Panc1 (cell line): ENCODE measurements at regions not wholly inside any gene's neighbourhood (a gene's known extent, or its start where the extent isn't known, plus 50 kb on each side); places are given as distances from the start of the nearest gene placed in this dataset.

ENCODE experiments used
- ATAC-seq: fragments of 200-7000 bp; cut with Tn5 transposase; 2 replicates; pipeline ENCODE4 v1.9.1; 2020; ENCODE audit warnings: mild to moderate bottlenecking, moderate library complexity
- BruUV-seq: library from RNA; stranded (reverse); fragments of 400-500 nt; replicated peaks from 2 replicates; lab custom pipeline; 2021; lab: Mats Ljungman, UMichigan
- CTCF ChIA-PET: fragments of 300-600 bp; sonication (Branson Sonifier 250); formaldehyde crosslinking; loops from one replicate; lab custom pipeline; 2022; ENCODE audit warnings: antibody characterized with exemption; lab: Charles Lee
- POLR2A ChIA-PET: fragments of 300-600 bp; sonication (Branson Sonifier 250); formaldehyde crosslinking; loops from one replicate; lab custom pipeline; 2022; ENCODE audit warnings: antibody characterized with exemption; lab: Charles Lee
- DNase-seq: peaks from one replicate; pipeline ENCODE4 v3.0.0-alpha.2; 2010; ENCODE audit warnings: low read depth, low spot score
- H3K27ac ChIP-seq: 2 replicates; pipeline ENCODE4 v1.5.1; 2011; ENCODE audit warnings: mild to moderate bottlenecking, low read length, inconsistent platforms
- H3K27me3 ChIP-seq: fragments of 200-500 bp; sonication (Bioruptor generic); 2 replicates; pipeline ENCODE4 v1.6.0; 2014; ENCODE audit warnings: low read length, inconsistent platforms; ENCODE audit not compliant: control insufficient read depth, insufficient read depth
- H3K36me3 ChIP-seq: fragments of 200-500 bp; sonication (Bioruptor generic); 2 replicates; pipeline ENCODE4 v1.5.1; 2014; ENCODE audit warnings: inconsistent platforms, mild to moderate bottlenecking, low read length, moderate library complexity; ENCODE audit not compliant: control insufficient read depth, insufficient read depth
- H3K4me1 ChIP-seq: 2 replicates; pipeline ENCODE4 v1.5.1; 2011; ENCODE audit warnings: inconsistent platforms, mild to moderate bottlenecking, low read length, moderate library complexity; ENCODE audit not compliant: control insufficient read depth, insufficient read depth
- H3K4me3 ChIP-seq, 2 experiments: 2 replicates each; pipeline ENCODE4 v1.5.1; 2011 to 2012; ENCODE audit warnings: low read depth in 2 of 2, low read length in 2 of 2, mild to moderate bottlenecking in 2 of 2, inconsistent platforms in 1 of 2, moderate library complexity in 1 of 2
- H3K9me3 ChIP-seq: fragments of 200-500 bp; sonication (Bioruptor generic); 2 replicates; pipeline ENCODE4 v1.5.1; 2014; ENCODE audit warnings: low read depth, mild to moderate bottlenecking, inconsistent platforms, low read length, moderate library complexity; ENCODE audit not compliant: control insufficient read depth, insufficient read depth
- CTCF ChIP-seq: fragments of 450-650 bp; IDR thresholded peaks from 2 replicates; pipeline ENCODE4 v1.5.1; 2017; ENCODE audit warnings: mild to moderate bottlenecking
- POLR2AphosphoS5 ChIP-seq: IDR thresholded peaks from 2 replicates; pipeline ENCODE4 v1.6.1; 2012; ENCODE audit warnings: mild to moderate bottlenecking, low read depth, low read length, moderate library complexity
- REST ChIP-seq, 2 experiments: IDR thresholded peaks; 2 replicates each; pipeline ENCODE4 v1.6.1; 2011 to 2012; ENCODE audit warnings: low read depth in 2 of 2, control low read depth in 1 of 2, low read length in 1 of 2, mild to moderate bottlenecking in 1 of 2, moderate library complexity in 1 of 2; ENCODE audit not compliant: insufficient read depth in 1 of 2
- SIN3A ChIP-seq: IDR thresholded peaks from 2 replicates; pipeline ENCODE4 v1.6.1; 2012; ENCODE audit warnings: low read depth, mild to moderate bottlenecking, low read length, moderate library complexity, borderline replicate concordance; ENCODE audit not compliant: insufficient read depth
- TCF7L2 ChIP-seq: IDR thresholded peaks from 2 replicates; pipeline ENCODE4 v1.6.1; 2011; ENCODE audit warnings: mild to moderate bottlenecking, low read depth, low read length, inconsistent platforms
- in situ Hi-C: cut with HindIII; loops from 2 replicates; pipeline ENCODE4 v1.10.0; 2016; ENCODE audit warnings: low sequenced_read_pairs, low pct_unique_long_range_greater_than_20kb
- intact Hi-C: fragments of 100-400 bp; cut with micrococcal nuclease; formaldehyde crosslinking; loops from one replicate; pipeline ENCODE4 v1.10.0; 2022; ENCODE audit not compliant: unreplicated experiment

GRCh38 chr20:48392407-48393310 lies 435.1 kb downstream of the PREX1 start:
- ChIA-PET CTCF (no interaction called here), POLR2A (no interaction called here)
- no peak overlapping the region for H3K27ac ChIP-seq
- H3K9me3 ChIP-seq = no peaks in the 10 kb centered on the region
- in situ Hi-C loops = no loop called here
- peaks cover 11% of the 10 kb centered on the region for H3K27me3 ChIP-seq
- DNase-seq (no peak), ATAC-seq (no peak)
- H3K4me3 ChIP-seq = no peak overlapping the region
- TF ChIP-seq SIN3A (no peak), TCF7L2 (no peak), POLR2AphosphoS5 (no peak), CTCF (no peak), REST (IDR thresholded peaks at IDR 0.05; ENCODE audit: insufficient read depth in 1 of 2, low read depth in 2 of 2, low read length in 1 of 2) (no peak)
- H3K36me3 ChIP-seq = no peaks in the 10 kb centered on the region
- H3K4me1 ChIP-seq = no peaks in the 10 kb centered on the region
- intact Hi-C loops = no loop called here
- BruUV-seq = no TSS peak

GRCh38 chr20:48390981-48391380 lies 436.8 kb downstream of the PREX1 start:
- ChIA-PET POLR2A (no interaction called here), CTCF (no interaction called here)
- ATAC-seq = no peak
- H3K4me1 ChIP-seq = no peaks in the 10 kb centered on the region
- no peaks in the 10 kb centered on the region for H3K36me3 ChIP-seq
- TF ChIP-seq SIN3A (no peak), TCF7L2 (no peak)
- H3K27me3 ChIP-seq = peaks cover 6% of the 10 kb centered on the region
- intact Hi-C loops (no loop called here), in situ Hi-C loops (no loop called here)
- H3K9me3 ChIP-seq = no peaks in the 10 kb centered on the region
- no peak overlapping the region for H3K4me3 ChIP-seq
- H3K27ac ChIP-seq = no peak overlapping the region
- BruUV-seq = no TSS peak
- DNase-seq = no peak

GRCh38 chr20:48387675-48388074 lies 440.1 kb downstream of the PREX1 start:
- no peaks in the 10 kb centered on the region for H3K4me1 ChIP-seq
- ATAC-seq (no peak), DNase-seq (no peak)
- BruUV-seq = no TSS peak
- H3K27me3 ChIP-seq = peaks cover 6% of the 10 kb centered on the region
- CTCF ChIA-PET = no interaction called here
- H3K9me3 ChIP-seq = no peaks in the 10 kb centered on the region
- POLR2A ChIA-PET = no interaction called here
- in situ Hi-C loops (no loop called here), intact Hi-C loops (no loop called here)
- no peak overlapping the region for H3K27ac ChIP-seq
- TF ChIP-seq SIN3A (no peak), CTCF (no peak), POLR2AphosphoS5 (no peak), REST (IDR thresholded peaks at IDR 0.05; ENCODE audit: insufficient read depth in 1 of 2, low read depth in 2 of 2, low read length in 1 of 2) (no peak), TCF7L2 (no peak)
- no peaks in the 10 kb centered on the region for H3K36me3 ChIP-seq
- H3K4me3 ChIP-seq = no peak overlapping the region
